ENCODE measurements at regions not wholly inside any gene's neighbourhood (a gene's known extent, or its start where the extent isn't known, plus 50 kb on each side); places are given as distances from the start of the nearest gene placed in this dataset.
"Not testable (repeated sequence)": the region's sequence is repeated elsewhere in the genome, so short reads cannot be mapped to it uniquely, and the experiment has no call there.

- FAIRE-seq (no peak), DNase-seq (ENCODE audit: low read depth) (no peak)
- no peaks in the 10 kb centered on the region for H3K36me3 ChIP-seq (ENCODE audit: control insufficient read depth, insufficient read depth, low read length)
- H3K27me3 ChIP-seq (ENCODE audit: control insufficient read depth, insufficient read depth, low read length): no peaks in the 10 kb centered on the region
- H3K4me3 ChIP-seq (ENCODE audit: low read depth, low read length): no peak overlapping the region
- no peak for TF ChIP-seq CTCF (IDR thresholded peaks at IDR 0.05; ENCODE audit: insufficient read depth, low read length, severe bottlenecking)
These were observed 167.8 kb upstream of the AUTS2 start for GRCh38 chr7:69430384-69431021.

GRCh38 chr7:69431626-69432025, 166.6 kb upstream of the AUTS2 start:
- no peak for TF ChIP-seq CTCF (IDR thresholded peaks at IDR 0.05; ENCODE audit: insufficient read depth, low read length, severe bottlenecking)
- Histone ChIP-seq H3K27me3 (ENCODE audit: control insufficient read depth, insufficient read depth, low read length) (no peaks in the 10 kb centered on the region), H3K4me3 (ENCODE audit: low read depth, low read length) (no peak overlapping the region), H3K36me3 (ENCODE audit: control insufficient read depth, insufficient read depth, low read length) (no peaks in the 10 kb centered on the region)
- FAIRE-seq: no peak
- DNase-seq (ENCODE audit: low read depth): no peak

GRCh38 chr7:69432276-69432675, 166.0 kb upstream of the AUTS2 start:
- not testable (repeated sequence) for H3K27me3 ChIP-seq (ENCODE audit: control insufficient read depth, insufficient read depth, low read length); DNase-seq (ENCODE audit: low read depth); H3K4me3 ChIP-seq (ENCODE audit: low read depth, low read length); H3K36me3 ChIP-seq (ENCODE audit: control insufficient read depth, insufficient read depth, low read length)
- FAIRE-seq: peak; percentile 75

GRCh38 chr7:69433081-69433480, 165.2 kb upstream of the AUTS2 start:
- Histone ChIP-seq H3K27me3 (ENCODE audit: control insufficient read depth, insufficient read depth, low read length) (no peaks in the 10 kb centered on the region), H3K36me3 (ENCODE audit: control insufficient read depth, insufficient read depth, low read length) (no peaks in the 10 kb centered on the region), H3K4me3 (ENCODE audit: low read depth, low read length) (no peak overlapping the region)
- no peak for TF ChIP-seq CTCF (IDR thresholded peaks at IDR 0.05; ENCODE audit: insufficient read depth, low read length, severe bottlenecking)
- FAIRE-seq (no peak), DNase-seq (ENCODE audit: low read depth) (no peak)

GRCh38 chr7:69434398-69434815, 163.9 kb upstream of the AUTS2 start:
- DNase-seq (ENCODE audit: low read depth): no peak
- TF ChIP-seq CTCF (IDR thresholded peaks at IDR 0.05; ENCODE audit: insufficient read depth, low read length, severe bottlenecking): no peak
- no peaks in the 10 kb centered on the region for H3K36me3 ChIP-seq (ENCODE audit: control insufficient read depth, insufficient read depth, low read length)
- FAIRE-seq: no peak
- no peaks in the 10 kb centered on the region for H3K27me3 ChIP-seq (ENCODE audit: control insufficient read depth, insufficient read depth, low read length)
- H3K4me3 ChIP-seq (ENCODE audit: low read depth, low read length): no peak overlapping the region

GRCh38 chr7:69435711-69436110, 162.6 kb upstream of the AUTS2 start:
- Histone ChIP-seq H3K27me3 (ENCODE audit: control insufficient read depth, insufficient read depth, low read length) (no peaks in the 10 kb centered on the region), H3K36me3 (ENCODE audit: control insufficient read depth, insufficient read depth, low read length) (no peaks in the 10 kb centered on the region), H3K4me3 (ENCODE audit: low read depth, low read length) (no peak overlapping the region)
- DNase-seq (ENCODE audit: low read depth) (no peak), FAIRE-seq (no peak)
- no peak for TF ChIP-seq CTCF (IDR thresholded peaks at IDR 0.05; ENCODE audit: insufficient read depth, low read length, severe bottlenecking)
